HG03175 (cell line): ENCODE measurements at regions not wholly inside any gene's neighbourhood (a gene's known extent, or its start where the extent isn't known, plus 50 kb on each side); places are given as distances from the start of the nearest gene placed in this dataset.

ENCODE experiments used
- ATAC-seq: cut with Tn5 transposase; IDR thresholded peaks from one replicate; pipeline ENCODE4 v1.9.1; 2021; ENCODE audit warnings: mild to moderate bottlenecking, moderate library complexity; ENCODE audit not compliant: unreplicated experiment

DNA sequence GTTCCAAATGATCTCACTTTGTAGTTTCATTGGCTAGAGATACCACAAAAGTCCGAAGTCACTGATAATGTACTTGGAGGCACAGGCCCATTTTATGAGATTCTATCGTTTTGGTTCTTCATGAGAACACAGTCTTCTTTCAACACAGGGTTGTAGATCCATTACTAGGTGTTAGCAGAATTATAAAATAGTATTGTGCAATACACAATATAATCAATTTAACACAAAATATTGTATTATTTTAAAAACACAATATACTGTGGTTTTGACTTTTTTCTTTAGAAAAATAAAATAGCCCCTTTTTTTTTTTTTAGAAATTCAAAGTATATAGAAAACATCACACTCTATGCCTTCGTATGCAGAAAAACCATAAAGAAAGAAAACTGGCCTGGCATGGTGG lies 138.6 kb upstream of the TSC22D2 start:
- no peak for ATAC-seq

DNA sequence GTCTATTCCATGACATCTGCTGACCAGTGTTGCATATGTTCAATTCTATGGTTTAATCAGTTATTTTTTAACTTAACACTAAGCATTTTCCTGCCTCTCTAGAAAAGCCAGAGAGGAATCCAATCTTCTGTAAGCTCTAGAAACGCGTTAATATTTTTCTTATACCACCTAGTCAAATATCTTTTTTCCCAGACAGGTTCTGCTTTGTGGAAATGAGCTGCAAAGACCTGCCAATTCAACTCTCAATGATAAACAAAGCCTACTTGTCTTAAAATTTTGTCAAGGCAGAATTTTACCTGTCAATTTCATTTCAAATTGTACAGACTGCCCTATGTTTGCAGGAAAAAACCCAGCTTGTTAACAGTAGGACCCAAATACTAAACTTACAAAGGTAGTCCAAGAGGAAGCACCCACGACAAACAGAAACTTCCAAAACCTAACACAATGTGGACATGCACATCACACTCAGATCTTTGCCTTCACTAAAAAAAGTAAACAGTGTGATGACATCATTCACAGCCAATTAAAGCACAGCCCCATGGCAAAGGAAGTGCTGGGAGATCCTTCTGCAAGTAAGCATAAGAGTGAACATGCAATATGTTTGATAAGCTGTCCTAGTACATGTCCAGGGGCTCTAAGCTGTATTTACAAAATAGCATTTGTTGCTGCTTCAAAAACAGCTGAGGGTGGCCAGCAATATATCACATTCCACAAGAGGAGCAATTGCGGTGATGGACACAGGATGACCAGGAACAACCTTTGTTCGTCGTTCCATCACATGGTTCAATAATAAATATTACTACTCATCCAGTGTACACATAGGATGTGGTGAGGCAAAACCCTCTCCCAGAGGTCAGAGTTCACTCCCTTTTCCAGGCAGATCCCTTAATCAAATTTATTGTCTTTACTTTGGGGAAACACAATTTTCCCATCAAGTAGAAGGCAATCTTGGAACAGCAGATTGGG lies 139.4 kb upstream of the TSC22D2 start:
- ATAC-seq: no peak

- no peak for ATAC-seq
Measured at GRCh38 chr3:150267288-150267687, 140.8 kb upstream of the TSC22D2 start.

DNA sequence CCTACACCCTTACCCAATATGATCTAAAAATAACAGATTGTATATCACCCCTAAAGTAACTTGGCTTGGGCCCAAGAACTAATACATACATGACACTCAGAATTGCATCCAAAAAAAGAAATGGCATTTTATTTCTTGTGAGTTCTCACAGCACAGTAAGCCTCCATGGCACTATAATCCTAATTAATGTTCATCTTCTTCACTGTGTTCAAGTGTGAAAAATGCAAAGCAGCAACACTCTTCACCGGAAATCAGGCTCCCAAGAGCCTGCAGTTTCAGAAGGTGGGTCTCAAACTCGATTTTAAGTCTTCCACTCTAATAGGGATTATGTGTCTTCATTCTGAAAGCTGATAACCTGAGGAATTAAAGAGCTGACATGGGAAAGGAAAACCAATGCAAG lies 142.8 kb upstream of the TSC22D2 start:
- ATAC-seq: no peak

DNA sequence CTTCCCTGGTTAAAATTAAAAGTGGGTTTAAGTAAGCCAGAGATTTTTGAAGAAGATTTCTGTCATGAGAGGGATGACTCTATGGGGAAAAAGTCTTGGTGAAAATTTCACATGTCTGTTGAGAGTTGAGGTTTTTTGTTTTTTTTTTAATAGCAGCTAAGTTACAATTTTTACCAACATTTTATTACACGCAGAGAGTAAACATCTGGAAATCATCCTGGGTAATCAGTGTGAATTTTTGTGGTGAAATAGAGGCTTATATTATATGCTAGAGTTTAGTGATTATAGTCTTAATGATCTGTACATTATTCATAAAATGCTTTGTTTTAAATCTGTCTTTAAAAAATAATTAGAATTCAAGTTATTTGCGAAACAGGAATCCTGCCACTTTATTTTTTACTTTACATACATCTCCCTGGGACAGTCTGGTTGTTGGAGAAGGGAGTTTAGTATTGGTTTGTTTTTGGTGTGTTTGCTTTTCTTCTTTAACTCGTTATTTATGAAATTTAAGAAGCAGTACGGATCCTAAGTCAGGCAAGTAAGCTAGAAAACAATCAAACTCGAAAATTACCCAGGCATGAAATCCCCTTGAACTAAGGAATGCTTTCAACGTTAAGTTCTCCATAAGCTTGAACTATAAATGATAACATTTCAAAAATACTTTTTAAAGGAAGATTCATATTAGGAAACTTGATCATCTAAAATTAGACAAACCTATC lies 143.4 kb upstream of the TSC22D2 start:
- no peak for ATAC-seq

GRCh38 chr3:150261958-150262357 lies 146.1 kb upstream of the TSC22D2 start:
- ATAC-seq: no peak

GRCh38 chr3:150261418-150261817 lies 146.7 kb upstream of the TSC22D2 start:
- ATAC-seq: no peak

- ATAC-seq: no peak
Measured at GRCh38 chr3:150260398-150260710, 147.7 kb upstream of the TSC22D2 start.

DNA sequence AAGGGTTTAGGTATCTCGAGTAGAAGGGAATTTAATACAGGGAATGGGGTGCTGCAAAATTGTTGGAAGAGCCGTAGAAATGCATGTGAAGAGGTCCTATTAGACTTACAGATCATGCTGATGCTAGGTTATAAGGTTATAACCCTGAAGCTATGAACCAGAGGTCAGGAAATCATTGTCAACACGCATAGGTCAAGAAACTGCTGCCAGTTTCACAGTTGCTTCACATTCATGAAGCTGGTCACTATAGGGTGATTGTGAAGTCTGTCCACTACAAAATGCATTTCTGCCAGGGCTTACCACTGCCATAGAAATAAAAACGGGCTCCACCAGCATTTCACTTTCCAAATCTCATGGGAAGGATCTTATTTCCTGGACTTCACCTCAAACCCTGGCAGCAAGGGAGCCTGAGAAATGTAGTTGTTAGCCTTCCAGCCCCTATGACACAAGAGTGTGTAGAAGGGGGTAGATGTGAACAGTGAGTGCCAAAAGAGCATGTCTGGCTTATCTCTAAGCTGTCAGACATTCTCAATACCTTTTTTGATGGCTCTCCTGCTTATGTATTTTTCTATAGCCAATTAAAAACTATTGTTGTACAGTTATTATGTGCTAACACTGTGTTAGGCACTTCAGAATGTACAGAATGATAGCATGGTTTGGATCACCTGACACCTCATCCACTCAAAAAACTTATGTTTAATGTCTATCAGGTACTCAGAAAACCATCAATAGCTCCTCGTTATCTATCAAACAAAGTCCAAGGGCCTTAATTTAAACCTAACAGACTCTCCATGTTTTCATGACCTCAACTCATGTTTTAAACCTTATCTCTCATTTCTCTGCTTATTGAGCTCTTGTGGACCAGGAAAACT lies 148.3 kb upstream of the TSC22D2 start:
- ATAC-seq: no peak

DNA sequence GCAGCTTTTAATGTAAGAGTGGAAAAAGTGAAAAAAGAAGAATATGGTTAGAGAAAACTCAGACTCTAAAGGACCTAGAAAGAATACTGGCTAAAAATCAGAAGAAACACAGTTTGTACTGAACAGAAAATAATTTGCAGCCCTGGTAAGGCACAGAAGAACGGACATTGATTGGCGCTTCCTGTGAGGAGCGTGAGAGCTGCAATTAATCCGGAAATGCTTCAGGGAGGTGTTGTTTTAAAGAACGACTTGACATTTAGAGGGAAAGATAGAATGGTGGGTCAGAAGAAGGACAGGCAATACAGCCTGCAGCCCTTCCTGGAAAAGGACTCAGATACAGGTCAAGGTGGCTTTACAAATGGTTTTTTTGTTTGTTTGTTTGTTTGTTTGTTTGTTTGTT lies 151.3 kb upstream of the TSC22D2 start:
- ATAC-seq: no peak

GRCh38 chr3:150256318-150256717 lies 151.8 kb upstream of the TSC22D2 start:
- ATAC-seq: no peak

DNA sequence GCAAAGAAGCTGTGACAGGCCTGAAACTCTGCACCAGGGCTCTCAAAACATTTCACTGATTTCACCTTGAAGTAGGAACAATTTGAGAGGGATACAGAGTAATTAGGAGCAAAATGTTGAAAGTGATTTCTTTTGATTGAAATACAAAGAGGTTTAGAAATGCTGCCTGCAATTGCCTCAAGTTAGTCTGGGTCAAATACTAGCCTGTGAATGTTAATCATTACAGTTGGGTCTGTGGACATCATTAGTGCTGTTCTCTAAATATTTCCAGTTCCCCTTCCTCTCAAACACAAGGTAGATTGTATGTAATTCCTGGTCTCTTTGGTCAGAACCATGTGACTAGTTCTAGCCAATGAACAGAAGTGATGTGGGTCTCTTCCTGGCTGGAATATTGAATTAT lies 152.3 kb upstream of the TSC22D2 start:
- no peak for ATAC-seq

DNA sequence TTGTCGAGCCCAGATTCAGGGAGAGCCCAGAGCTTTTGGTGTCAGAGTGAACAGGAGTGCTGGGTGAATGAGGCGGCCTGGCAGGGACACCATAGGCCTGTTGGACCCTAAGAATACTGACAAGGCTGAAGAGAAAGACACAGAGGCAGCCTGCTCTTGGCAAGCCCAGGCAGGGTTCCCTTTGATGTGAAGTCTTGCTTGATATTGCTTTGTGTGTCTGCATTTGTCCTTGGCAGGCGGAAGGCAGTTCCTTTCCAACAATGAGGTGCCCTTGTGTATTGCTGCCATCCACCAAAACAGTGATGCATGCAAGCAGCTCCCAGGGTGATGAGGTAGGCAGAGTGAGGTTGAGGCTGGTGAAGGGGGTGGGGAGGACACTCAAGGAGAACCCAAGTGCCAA lies 152.7 kb upstream of the TSC22D2 start:
- ATAC-seq: no peak

DNA sequence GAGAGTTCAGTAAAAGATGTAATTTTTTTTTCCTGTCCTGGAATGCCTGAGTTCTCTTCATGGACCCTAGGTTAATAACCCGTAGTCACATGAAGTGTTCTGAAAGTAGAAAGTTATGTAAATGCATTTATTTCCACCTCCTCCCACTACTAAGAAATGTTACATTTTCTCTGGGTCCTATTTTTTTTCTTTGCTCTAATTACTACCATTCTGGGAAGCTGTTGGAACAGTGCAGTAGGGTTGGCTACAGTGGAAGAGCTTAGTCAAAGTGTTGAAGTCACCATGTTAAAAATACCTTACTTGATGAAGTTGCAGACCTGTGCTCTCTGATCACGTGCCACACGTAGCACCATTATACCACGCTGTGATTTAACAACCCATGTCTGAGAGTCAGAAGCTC lies 153.8 kb upstream of the TSC22D2 start:
- ATAC-seq: no peak

- ATAC-seq: no peak
Measured at GRCh38 chr3:150253622-150254021, 154.5 kb upstream of the TSC22D2 start.

GRCh38 chr3:150252462-150252861 lies 155.6 kb upstream of the TSC22D2 start:
- ATAC-seq: no peak

DNA sequence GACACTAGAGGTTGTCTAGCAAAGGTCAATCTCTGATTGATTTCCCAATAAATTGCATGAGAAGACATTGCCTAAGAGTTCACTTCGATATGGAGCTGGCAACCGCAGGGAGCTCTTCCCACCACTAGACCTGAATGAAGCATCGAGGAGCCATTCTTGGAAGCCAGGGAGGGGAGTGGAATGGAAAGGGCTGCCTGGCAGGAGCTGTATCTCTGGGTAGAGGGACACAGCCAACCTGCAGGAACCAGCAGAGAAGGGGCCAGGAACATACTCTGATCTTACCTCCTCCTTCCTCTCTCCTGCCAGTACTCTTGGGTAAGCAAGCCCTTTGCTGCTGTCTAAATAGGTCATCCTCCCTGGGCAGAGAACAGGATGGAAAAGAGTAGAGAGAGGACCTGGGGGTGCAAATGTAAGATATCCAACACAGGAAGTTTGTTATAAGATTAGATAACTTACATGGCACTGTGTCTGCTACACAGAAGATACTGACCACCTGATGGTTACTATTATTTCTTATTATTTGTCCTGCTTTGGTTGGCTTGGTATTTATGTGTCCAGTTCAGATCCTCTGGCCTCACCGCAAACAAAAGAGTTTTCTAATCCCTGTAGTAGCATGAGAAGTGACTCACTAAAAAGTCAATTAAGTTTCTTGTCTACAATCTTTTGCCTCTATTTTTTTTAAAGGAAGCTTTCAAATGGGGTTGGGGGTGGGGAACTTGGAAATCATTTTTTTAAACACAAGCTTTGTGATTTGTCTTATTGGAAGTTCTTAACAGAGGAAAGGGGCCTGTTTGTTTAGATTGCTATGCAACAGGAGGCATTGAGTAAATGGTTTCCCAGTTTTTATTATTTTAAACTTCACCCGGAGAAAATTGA lies 156.7 kb upstream of the TSC22D2 start:
- ATAC-seq: no peak

- ATAC-seq: no peak
Measured at GRCh38 chr3:150249779-150250470, 158.2 kb upstream of the TSC22D2 start.

- ATAC-seq: no peak
Measured at GRCh38 chr3:150248888-150249681, 159.0 kb upstream of the TSC22D2 start.
